HG03039 (cell line): ENCODE measurements at regions not wholly inside any gene's neighbourhood (a gene's known extent, or its start where the extent isn't known, plus 50 kb on each side); places are given as distances from the start of the nearest gene placed in this dataset.
"Not testable (repeated sequence)": the region's sequence is repeated elsewhere in the genome, so short reads cannot be mapped to it uniquely, and the experiment has no call there.

Experiments
- ATAC-seq: cut with Tn5 transposase; IDR thresholded peaks from one replicate; pipeline ENCODE4 v1.9.1; 2021; ENCODE audit warnings: mild to moderate bottlenecking, moderate library complexity; ENCODE audit not compliant: unreplicated experiment

- no peak for ATAC-seq
Measured at GRCh38 chr13:58472483-58472882, 840.9 kb downstream of the PCDH17 start.

- no peak for ATAC-seq
Measured at GRCh38 chr13:58474581-58474980, 843.0 kb downstream of the PCDH17 start.

GRCh38 chr13:58476206-58476918, 844.8 kb downstream of the PCDH17 start:
- no peak for ATAC-seq

GRCh38 chr13:58478858-58479257, 847.3 kb downstream of the PCDH17 start:
- no peak for ATAC-seq

GRCh38 chr13:58480061-58480460, 848.5 kb downstream of the PCDH17 start:
- no peak for ATAC-seq

- no peak for ATAC-seq
Measured at GRCh38 chr13:58488251-58488650, 856.7 kb downstream of the PCDH17 start.

GRCh38 chr13:58495668-58496067, 864.1 kb downstream of the PCDH17 start:
- no peak for ATAC-seq

- no peak for ATAC-seq
Measured at GRCh38 chr13:58500938-58501337, 869.4 kb downstream of the PCDH17 start.

GRCh38 chr13:58504202-58504700, 872.7 kb downstream of the PCDH17 start:
- not testable (repeated sequence) for ATAC-seq

GRCh38 chr13:58505262-58505920, 873.8 kb downstream of the PCDH17 start:
- ATAC-seq: not testable (repeated sequence)

- ATAC-seq: no peak
Measured at GRCh38 chr13:58528351-58528750, 896.8 kb downstream of the PCDH17 start.

- ATAC-seq: no peak
Measured at GRCh38 chr13:58531614-58532013, 900.1 kb downstream of the PCDH17 start.

GRCh38 chr13:58542530-58542929, 911.0 kb downstream of the PCDH17 start:
- ATAC-seq: no peak

- ATAC-seq: no peak
Measured at GRCh38 chr13:58547419-58547818, 915.9 kb downstream of the PCDH17 start.

- ATAC-seq: no peak
Measured at GRCh38 chr13:58566176-58566575, 934.6 kb downstream of the PCDH17 start.

- ATAC-seq: no peak
Measured at GRCh38 chr13:58573743-58574142, 942.2 kb downstream of the PCDH17 start.

- ATAC-seq: no peak
Measured at GRCh38 chr13:58574791-58575190, 943.2 kb downstream of the PCDH17 start.

GRCh38 chr13:58579468-58579867, 947.9 kb downstream of the PCDH17 start:
- no peak for ATAC-seq

GRCh38 chr13:58583966-58584365, 952.4 kb downstream of the PCDH17 start:
- ATAC-seq: no peak

- ATAC-seq: no peak
Measured at GRCh38 chr13:58584610-58585009, 953.1 kb downstream of the PCDH17 start.

- peak; percentile 94 for ATAC-seq
Measured at GRCh38 chr13:58587183-58587582, 955.6 kb downstream of the PCDH17 start.

- no peak for ATAC-seq
Measured at GRCh38 chr13:58592052-58592451, 960.5 kb downstream of the PCDH17 start.
